Progenitor cell of endocrine pancreas (in vitro differentiated cells): ENCODE measurements at regions not wholly inside any gene's neighbourhood (a gene's known extent, or its start where the extent isn't known, plus 50 kb on each side); places are given as distances from the start of the nearest gene placed in this dataset.

Experiments used
- DNase-seq: peaks from one replicate; pipeline ENCODE4 v3.0.0; 2021; ENCODE audit warnings: low spot score; ENCODE audit not compliant: unreplicated experiment
- H3K27ac Mint-ChIP-seq: 2 replicates; pipeline ENCODE4 v1.8.0; 2021; ENCODE audit warnings: mild to moderate bottlenecking, moderate library complexity, mixed read lengths
- H3K27me3 Mint-ChIP-seq: 2 replicates; pipeline ENCODE4 v1.8.0; 2021; ENCODE audit warnings: mixed read lengths
- H3K36me3 Mint-ChIP-seq: 2 replicates; pipeline ENCODE4 v1.8.0; 2022; ENCODE audit warnings: mixed read lengths; ENCODE audit not compliant: insufficient read depth
- H3K4me1 Mint-ChIP-seq: 2 replicates; pipeline ENCODE4 v1.8.0; 2021; ENCODE audit warnings: low read depth, mixed read lengths
- H3K4me3 Mint-ChIP-seq: 2 replicates; pipeline ENCODE4 v1.8.0; 2021; ENCODE audit warnings: low read depth, mild to moderate bottlenecking, moderate library complexity, mixed read lengths
- H3K9me3 Mint-ChIP-seq: 2 replicates; pipeline ENCODE4 v1.8.0; 2021; ENCODE audit warnings: low read depth, mixed read lengths
- CTCF ChIP-seq: fragments of 200-600 bp; sonication (generic); IDR thresholded peaks from one replicate; pipeline ENCODE4 v1.5.0; 2021; ENCODE audit warnings: antibody characterized with exemption, mild to moderate bottlenecking; ENCODE audit not compliant: unreplicated experiment

GRCh38 chr7:81210137-81211064 lies 291.6 kb upstream of the SEMA3C start:
- Mint-ChIP-seq H3K36me3 (no peaks in the 10 kb centered on the region), H3K27ac (no peak overlapping the region), H3K4me3 (no peak overlapping the region), H3K4me1 (no peaks in the 10 kb centered on the region), H3K27me3 (no peaks in the 10 kb centered on the region), H3K9me3 (no peaks in the 10 kb centered on the region)
- TF ChIP-seq CTCF, result no peak
- no peak for DNase-seq

GRCh38 chr7:81209059-81209458 lies 290.2 kb upstream of the SEMA3C start:
- Mint-ChIP-seq H3K36me3 (no peaks in the 10 kb centered on the region), H3K4me1 (no peaks in the 10 kb centered on the region), H3K27ac (peak overlapping the region; percentile 47), H3K27me3 (no peaks in the 10 kb centered on the region), H3K4me3 (no peak overlapping the region), H3K9me3 (no peaks in the 10 kb centered on the region)
- no peak for TF ChIP-seq CTCF
- DNase-seq, result no peak

- no peaks in the 10 kb centered on the region for H3K4me1 Mint-ChIP-seq
- no peaks in the 10 kb centered on the region for H3K9me3 Mint-ChIP-seq
- no peaks in the 10 kb centered on the region for H3K27me3 Mint-ChIP-seq
- H3K4me3 Mint-ChIP-seq, result no peak overlapping the region
- H3K27ac Mint-ChIP-seq, result no peak overlapping the region
- no peaks in the 10 kb centered on the region for H3K36me3 Mint-ChIP-seq
- no peak for DNase-seq
- TF ChIP-seq CTCF, result no peak
Measured at GRCh38 chr7:81207801-81208200, 288.9 kb upstream of the SEMA3C start.

- H3K4me3 Mint-ChIP-seq, result no peak overlapping the region
- no peak overlapping the region for H3K27ac Mint-ChIP-seq
- no peaks in the 10 kb centered on the region for H3K9me3 Mint-ChIP-seq
Measured at GRCh38 chr7:81206667-81207360, 288.0 kb upstream of the SEMA3C start.

More at GRCh38 chr7:81206667-81207360, 288.0 kb upstream of the SEMA3C start:
- Mint-ChIP-seq H3K4me1 (no peaks in the 10 kb centered on the region), H3K36me3 (no peaks in the 10 kb centered on the region), H3K27me3 (no peaks in the 10 kb centered on the region)
- DNase-seq, result no peak
- no peak for TF ChIP-seq CTCF
